HepG2 (cell line): ENCODE measurements at regions not wholly inside any gene's neighbourhood (a gene's known extent, or its start where the extent isn't known, plus 50 kb on each side); places are given as distances from the start of the nearest gene placed in this dataset.
A peak's percentile ranks its signal among the peaks of the same experiment; 100 is the strongest.

Experiments
- ARNTL ChIP-seq: sonication (generic); formaldehyde crosslinking; IDR thresholded peaks from 2 replicates; pipeline ENCODE4 v1.4.0; 2020; ENCODE audit warnings: mild to moderate bottlenecking, missing genetic modification reagents
- CENPX ChIP-seq: sonication (generic); formaldehyde crosslinking; IDR thresholded peaks from 2 replicates; pipeline ENCODE4 v1.9.0; 2021; ENCODE audit warnings: mild to moderate bottlenecking, missing genetic modification reagents, moderate library complexity
- DMAP1 ChIP-seq: IDR thresholded peaks from 2 replicates; pipeline ENCODE4 v1.6.1; 2016
- DPF2 ChIP-seq: sonication (generic); formaldehyde crosslinking; IDR thresholded peaks from 2 replicates; pipeline ENCODE4 v1.4.0; 2020; ENCODE audit warnings: mild to moderate bottlenecking, low read depth, missing genetic modification reagents, borderline replicate concordance
- FUBP1 ChIP-seq: sonication (generic); formaldehyde crosslinking; IDR thresholded peaks from 2 replicates; pipeline ENCODE4 v1.5.1; 2020; ENCODE audit warnings: missing genetic modification reagents, mild to moderate bottlenecking, borderline replicate concordance
- HOXD1 ChIP-seq: sonication (generic); formaldehyde crosslinking; IDR thresholded peaks from 2 replicates; pipeline ENCODE4 v1.5.0; 2020; ENCODE audit warnings: missing genetic modification reagents
- KMT2A ChIP-seq: sonication (generic); formaldehyde crosslinking; IDR thresholded peaks from 2 replicates; pipeline ENCODE4 v1.4.0; 2020; ENCODE audit warnings: missing genetic modification reagents
- MNT ChIP-seq: fragments of 450-650 bp; IDR thresholded peaks from 2 replicates; pipeline ENCODE4 v1.6.1; 2016
- NR2C2 ChIP-seq: sonication (generic); formaldehyde crosslinking; IDR thresholded peaks from 2 replicates; pipeline ENCODE4 v1.4.0; 2020; ENCODE audit warnings: missing genetic modification reagents, mild to moderate bottlenecking, moderate library complexity, borderline replicate concordance
- NR2F6 ChIP-seq, 2 experiments: IDR thresholded peaks; 2 replicates each; pipeline ENCODE4 v1.6.1; 2016; ENCODE audit warnings: antibody characterized with exemption in 1 of 2, mild to moderate bottlenecking in 1 of 2
- PHF8 ChIP-seq: sonication (generic); formaldehyde crosslinking; IDR thresholded peaks from 2 replicates; pipeline ENCODE4 v1.5.0; 2020; ENCODE audit warnings: missing genetic modification reagents
- PREB ChIP-seq: sonication (generic); formaldehyde crosslinking; IDR thresholded peaks from 2 replicates; pipeline ENCODE4 v1.4.0; 2020; ENCODE audit warnings: missing genetic modification reagents
- RFX5 ChIP-seq: IDR thresholded peaks from 2 replicates; pipeline ENCODE4 v1.6.1; 2011; ENCODE audit warnings: low read depth, low read length, improper control_type of control experiment
- STAT5B ChIP-seq: sonication (generic); formaldehyde crosslinking; IDR thresholded peaks from 2 replicates; pipeline ENCODE4 v1.4.0; 2020; ENCODE audit warnings: missing genetic modification reagents
- TBP ChIP-seq: sonication (generic); formaldehyde crosslinking; IDR thresholded peaks from 2 replicates; pipeline ENCODE4 v1.5.0; 2020; ENCODE audit warnings: missing genetic modification reagents
- ZBTB7A ChIP-seq: sonication (generic); formaldehyde crosslinking; IDR thresholded peaks from 2 replicates; pipeline ENCODE4 v1.8.0; 2022; ENCODE audit warnings: mild to moderate bottlenecking, missing genetic modification reagents
- ZNF224 ChIP-seq: sonication (generic); formaldehyde crosslinking; IDR thresholded peaks from 2 replicates; pipeline ENCODE4 v1.5.0; 2020; ENCODE audit warnings: mild to moderate bottlenecking, missing genetic modification reagents
- ZNF549 ChIP-seq: sonication (generic); formaldehyde crosslinking; IDR thresholded peaks from 2 replicates; pipeline ENCODE4 v1.5.0; 2020; ENCODE audit warnings: missing genetic modification reagents
- ZNF780A ChIP-seq: sonication (generic); formaldehyde crosslinking; IDR thresholded peaks from 2 replicates; pipeline ENCODE4 v1.8.0; 2022; ENCODE audit warnings: mild to moderate bottlenecking, missing genetic modification reagents, moderate library complexity
- ZNF850 ChIP-seq: sonication (generic); formaldehyde crosslinking; conservative IDR thresholded peaks from 2 replicates; pipeline ENCODE4 v1.9.0; 2021; ENCODE audit warnings: mild to moderate bottlenecking, missing genetic modification reagents
- TF ChIP-seq, protein P1 (sequence below), 2 experiments: fragments of 450-650 bp in 1 of 2; sonication (generic) in 1 of 2; formaldehyde crosslinking; IDR thresholded peaks; 2 replicates each; pipeline versions ENCODE4 v1.5.0 to v1.8.0; 2020 to 2022; ENCODE audit warnings: mild to moderate bottlenecking in 1 of 2, missing genetic modification reagents in 1 of 2
- TF ChIP-seq, protein P2 (sequence below): sonication (generic); formaldehyde crosslinking; IDR thresholded peaks from 2 replicates; pipeline ENCODE4 v1.8.0; 2022; ENCODE audit warnings: missing genetic modification reagents, mild to moderate bottlenecking, inconsistent platforms, borderline replicate concordance
- TF ChIP-seq, protein P3 (sequence below): sonication (generic); formaldehyde crosslinking; IDR thresholded peaks from 2 replicates; pipeline ENCODE4 v1.8.1; 2023; ENCODE audit warnings: mild to moderate bottlenecking, moderate library complexity, missing genetic modification reagents

GRCh38 chr21:43311301-43311817 lies 115.6 kb downstream of the SIK1 start (continued):
- TF ChIP-seq PREB (CRISPR knock-in tag) (no peak), ZBTB7A (CRISPR knock-in tag) (no peak), DMAP1 (CRISPR knock-in tag) (no peak), ZNF850 (CRISPR knock-in tag) (no peak), ARNTL (CRISPR knock-in tag) (no peak), RFX5 (no peak), NR2C2 (no peak), MNT (no peak), NR2F6 (IDR thresholded peaks at IDR 0.05) (no peak), NR2F6 (CRISPR knock-in tag; IDR thresholded peaks at IDR 0.05) (0 out of 2 replicates have a peak, but pooled peaks have one; percentile 24), TBP (CRISPR knock-in tag) (no peak), FUBP1 (no peak), STAT5B (CRISPR knock-in tag) (no peak), ZNF224 (no peak), KMT2A (no peak), ZNF549 (CRISPR knock-in tag) (no peak), HOXD1 (CRISPR knock-in tag) (no peak), CENPX (CRISPR knock-in tag) (no peak), ZNF780A (CRISPR knock-in tag) (no peak), DPF2 (CRISPR knock-in tag) (no peak), PHF8 (no peak)
- TF ChIP-seq, protein P1, sequence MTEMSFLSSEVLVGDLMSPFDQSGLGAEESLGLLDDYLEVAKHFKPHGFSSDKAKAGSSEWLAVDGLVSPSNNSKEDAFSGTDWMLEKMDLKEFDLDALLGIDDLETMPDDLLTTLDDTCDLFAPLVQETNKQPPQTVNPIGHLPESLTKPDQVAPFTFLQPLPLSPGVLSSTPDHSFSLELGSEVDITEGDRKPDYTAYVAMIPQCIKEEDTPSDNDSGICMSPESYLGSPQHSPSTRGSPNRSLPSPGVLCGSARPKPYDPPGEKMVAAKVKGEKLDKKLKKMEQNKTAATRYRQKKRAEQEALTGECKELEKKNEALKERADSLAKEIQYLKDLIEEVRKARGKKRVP (CRISPR knock-in tag; IDR thresholded peaks at IDR 0.05) = no peak
- TF ChIP-seq, protein P2, sequence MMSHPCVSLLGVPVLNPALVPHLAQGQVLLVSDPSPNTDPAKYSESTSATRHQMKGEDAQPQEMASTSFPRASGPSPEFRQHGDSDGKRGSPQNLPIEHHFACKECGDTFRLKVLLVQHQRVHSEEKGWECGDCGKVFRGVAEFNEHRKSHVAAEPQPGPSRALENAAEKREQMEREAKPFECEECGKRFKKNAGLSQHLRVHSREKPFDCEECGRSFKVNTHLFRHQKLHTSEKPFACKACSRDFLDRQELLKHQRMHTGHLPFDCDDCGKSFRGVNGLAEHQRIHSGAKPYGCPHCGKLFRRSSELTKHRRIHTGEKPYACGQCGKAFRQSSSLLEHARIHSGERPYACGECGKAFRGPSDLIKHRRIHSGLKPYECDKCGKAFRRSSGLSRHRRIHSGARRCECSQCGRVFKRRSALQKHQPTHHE (CRISPR knock-in tag) = no peak
- TF ChIP-seq, protein P3, sequence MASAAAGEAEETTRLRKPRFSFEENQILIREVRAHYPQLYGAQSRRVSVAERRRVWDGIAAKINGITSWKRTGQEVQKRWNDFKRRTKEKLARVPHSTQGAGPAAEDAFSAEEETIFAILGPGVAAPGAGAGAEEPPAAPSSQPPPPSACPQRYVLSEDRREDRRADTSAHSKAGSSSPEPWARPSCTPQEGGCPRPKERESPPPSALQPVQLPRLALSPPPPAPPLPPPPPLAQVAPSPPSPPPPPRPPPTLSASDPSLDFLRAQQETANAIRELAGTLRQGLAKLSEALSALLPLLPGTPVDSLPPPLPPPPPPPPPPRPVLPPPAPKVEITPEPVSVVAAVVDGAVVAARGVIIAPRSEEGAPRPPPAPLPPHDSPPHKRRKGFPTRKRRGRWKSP = no peak
